GM12891 (cell line): ENCODE measurements at regions not wholly inside any gene's neighbourhood (a gene's known extent, or its start where the extent isn't known, plus 50 kb on each side); places are given as distances from the start of the nearest gene placed in this dataset.

ENCODE experiments used
- DNase-seq: peaks from one replicate; pipeline ENCODE4 v3.0.0; 2011; ENCODE audit warnings: low spot score; ENCODE audit not compliant: insufficient read length
- FAIRE-seq: peaks from 2 replicates; lab custom pipeline; 2011; peaks lifted over from hg19 to GRCh38; lab: Jason Lieb, UNC
- PAX5 ChIP-seq: IDR thresholded peaks from 2 replicates; pipeline ENCODE4 v1.6.1; 2011; ENCODE audit warnings: low read length, moderate library complexity, mild to moderate bottlenecking; ENCODE audit not compliant: insufficient read depth, severe bottlenecking
- POLR2A ChIP-seq: IDR thresholded peaks from 2 replicates; pipeline ENCODE4 v1.6.1; 2011; ENCODE audit warnings: low read depth, low read length, control low read depth
- POLR2AphosphoS5 ChIP-seq: IDR thresholded peaks from 2 replicates; pipeline ENCODE4 v1.6.1; 2011; ENCODE audit warnings: low read depth, low read length, control low read depth
- POU2F2 ChIP-seq: IDR thresholded peaks from 2 replicates; pipeline ENCODE4 v1.6.1; 2011; ENCODE audit warnings: low read depth, mild to moderate bottlenecking, control low read depth, low read length, moderate library complexity
- SPI1 ChIP-seq: IDR thresholded peaks from 2 replicates; pipeline ENCODE4 v1.6.1; 2011; ENCODE audit warnings: low read depth, low read length, control low read depth
- TAF1 ChIP-seq: IDR thresholded peaks from 2 replicates; pipeline ENCODE4 v1.6.1; 2011; ENCODE audit warnings: low read depth, low read length, control low read depth

DNA sequence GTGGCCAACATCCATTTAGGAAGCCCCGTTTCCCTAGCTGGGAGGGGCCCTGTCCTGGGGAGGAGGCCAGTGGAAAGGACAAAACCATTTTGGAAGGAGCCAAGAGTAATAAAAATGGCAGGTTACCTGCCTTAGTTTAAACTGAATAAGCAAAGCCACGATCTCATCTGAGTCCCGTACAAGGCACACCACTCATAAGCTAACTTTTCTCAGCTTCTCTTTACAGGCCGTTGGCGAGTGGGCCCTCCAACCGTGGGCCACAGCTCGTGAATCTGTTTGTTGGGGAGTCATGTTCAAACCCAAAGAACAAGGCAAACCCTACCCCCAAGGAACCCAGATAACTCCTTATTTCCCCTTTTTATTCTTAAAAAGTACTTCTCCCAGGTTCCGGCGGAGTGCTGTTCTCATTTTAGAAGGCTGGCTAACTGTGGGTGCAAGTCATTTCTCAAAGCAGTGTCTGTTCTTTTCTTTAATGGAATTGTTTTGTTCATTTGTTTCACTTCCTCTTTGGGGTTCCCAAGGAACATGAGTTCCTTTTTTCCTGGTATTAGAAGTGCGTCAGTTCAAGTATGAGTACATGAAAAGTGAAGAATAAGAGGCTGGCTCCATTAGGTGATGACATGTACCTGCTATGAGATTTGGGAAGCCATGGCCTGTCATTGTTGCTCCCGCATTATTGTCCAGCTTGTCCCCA lies 89.0 kb downstream of the PSMG1 start:
- TF ChIP-seq POLR2AphosphoS5, result no peak
- peak; percentile 88 for TF ChIP-seq SPI1
- no peak for DNase-seq

DNA sequence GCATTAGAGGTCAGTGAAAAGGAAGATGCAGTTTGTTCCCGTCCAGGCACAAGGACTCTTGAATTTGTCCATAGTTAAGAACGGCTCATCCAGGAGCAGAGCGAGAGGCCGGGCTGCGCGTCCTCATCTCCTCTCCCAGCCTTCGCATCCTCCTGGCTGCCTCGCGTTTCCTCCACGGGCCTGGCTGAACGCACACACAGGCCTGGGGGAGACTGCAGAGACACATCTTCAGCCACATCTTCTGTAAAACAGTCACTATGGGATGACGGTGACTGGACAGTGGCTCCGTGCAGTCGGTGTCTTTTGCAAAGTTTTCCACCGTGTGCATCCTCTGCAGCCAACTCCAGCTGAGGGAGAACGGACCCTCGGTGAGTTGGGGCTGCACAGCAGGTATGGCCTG lies 89.7 kb downstream of the PSMG1 start:
- FAIRE-seq (no peak), DNase-seq (no peak)
- TF ChIP-seq SPI1 (no peak), POLR2A (no peak), POLR2AphosphoS5 (no peak), PAX5 (no peak), POU2F2 (no peak), TAF1 (no peak)

More for the DNA sequence above, 89.0 kb downstream of the PSMG1 start:
- FAIRE-seq, result no peak

DNA sequence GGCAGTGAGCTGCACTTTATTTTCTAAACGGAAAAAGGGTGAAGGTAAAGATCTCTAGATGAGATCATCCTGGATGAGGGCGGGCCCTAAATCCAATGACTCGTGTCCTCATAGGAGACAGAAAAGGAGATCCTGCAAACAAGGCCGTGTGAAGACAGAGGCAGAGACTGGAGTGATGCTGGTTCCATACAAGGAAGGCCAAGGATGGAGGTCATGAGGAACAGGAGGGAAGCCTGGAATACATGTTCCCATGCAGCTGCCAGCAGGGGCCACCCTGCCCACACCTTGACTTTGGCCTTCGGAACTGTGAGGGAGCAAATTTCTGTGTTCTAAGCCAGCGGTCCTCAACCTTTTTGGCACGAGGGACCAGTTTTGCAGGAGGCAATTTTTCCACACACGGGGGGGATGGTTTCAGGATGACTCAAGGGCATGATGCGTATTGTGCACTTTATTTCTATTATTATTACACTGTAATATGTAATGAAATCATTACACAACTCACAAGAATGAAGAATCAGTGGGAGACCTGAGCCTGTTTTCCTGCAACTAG lies 94.3 kb downstream of the PSMG1 start:
- TF ChIP-seq PAX5 (no peak), TAF1 (no peak), POLR2AphosphoS5 (no peak), POLR2A (no peak), POU2F2 (no peak), SPI1 (no peak)
- no peak for FAIRE-seq
- no peak for DNase-seq

DNA sequence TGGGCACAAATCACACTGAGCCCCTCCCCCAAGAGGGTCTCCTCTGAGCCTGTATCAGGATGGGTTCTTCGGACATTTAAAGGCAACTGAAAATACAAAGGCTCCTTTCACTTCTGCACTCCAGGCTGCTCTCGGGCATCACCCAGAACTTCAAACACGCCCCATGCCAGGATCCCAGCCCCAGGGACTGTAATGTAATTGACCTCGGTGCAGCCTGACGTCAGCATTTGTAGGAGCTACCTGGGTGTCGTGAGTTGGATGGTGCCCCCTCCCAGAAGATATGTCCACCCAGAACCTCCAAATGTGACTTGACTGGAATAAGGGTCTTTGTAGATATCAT lies 95.2 kb downstream of the PSMG1 start:
- DNase-seq (no peak), FAIRE-seq (no peak)
- TF ChIP-seq SPI1, result no peak
- TF ChIP-seq POLR2AphosphoS5, result no peak
- TF ChIP-seq TAF1, result no peak
- no peak for TF ChIP-seq POLR2A
- no peak for TF ChIP-seq POU2F2
- TF ChIP-seq PAX5, result no peak

DNA sequence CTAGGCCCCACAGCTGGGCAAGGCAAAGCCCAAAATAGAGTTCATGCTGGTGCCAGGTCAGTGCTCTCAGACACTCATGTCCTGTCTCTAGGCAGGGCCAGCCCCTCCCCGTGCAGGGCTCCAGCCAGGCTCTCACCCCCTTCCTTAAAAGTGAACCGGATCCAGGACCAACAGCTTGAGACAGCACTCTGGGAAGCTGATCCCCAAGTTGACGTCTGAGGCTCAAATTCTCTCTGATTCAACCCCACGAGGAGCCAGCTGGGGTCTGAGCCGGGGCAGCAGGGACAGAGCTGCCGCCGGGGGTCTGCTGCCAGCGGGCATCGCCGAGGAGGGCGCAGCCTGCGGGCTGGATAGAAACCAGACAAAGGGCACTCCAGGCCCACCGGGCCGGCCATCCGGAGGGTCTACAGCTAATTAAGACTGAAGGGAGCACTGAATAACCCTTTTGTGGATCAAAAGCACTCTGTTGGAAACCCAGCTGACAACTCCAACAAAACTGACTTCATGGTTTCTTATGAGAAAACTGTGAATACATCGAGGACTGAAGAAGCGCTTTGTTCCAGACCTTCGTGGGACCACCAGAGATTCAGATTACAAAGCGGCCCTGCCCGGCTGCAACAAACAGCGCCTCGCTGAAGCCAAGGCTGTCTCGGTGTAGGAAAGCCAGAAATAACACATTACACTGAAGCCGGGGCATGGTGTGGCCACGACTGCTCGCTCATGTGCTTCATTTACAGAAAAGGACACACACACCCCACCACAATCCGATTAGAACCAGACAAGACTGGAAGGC lies 95.8 kb downstream of the PSMG1 start:
- no peak for FAIRE-seq
- DNase-seq, result no peak
- no peak for TF ChIP-seq TAF1
- TF ChIP-seq POLR2A, result no peak
- no peak for TF ChIP-seq POU2F2
- no peak for TF ChIP-seq POLR2AphosphoS5
- TF ChIP-seq PAX5, result no peak
- no peak for TF ChIP-seq SPI1

DNA sequence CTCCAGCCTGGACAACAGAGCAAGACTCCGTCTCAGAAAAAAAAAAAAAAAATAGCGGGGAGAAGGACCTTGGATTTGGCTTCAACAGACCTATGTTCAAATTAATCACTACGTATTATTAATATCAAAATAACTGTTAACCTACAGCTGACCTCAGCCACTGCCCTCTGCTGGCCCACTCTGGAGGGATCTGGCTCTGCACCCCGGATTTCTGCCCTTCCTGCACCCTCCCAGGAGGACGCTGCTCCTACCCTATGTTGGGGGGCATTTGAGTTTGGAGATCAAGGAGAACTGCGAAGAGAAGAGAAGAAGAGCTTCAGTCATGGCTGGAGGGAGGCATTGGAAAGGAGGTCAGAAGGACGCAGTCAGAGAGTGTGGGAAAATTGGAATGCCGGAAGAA lies 96.7 kb downstream of the PSMG1 start:
- TF ChIP-seq TAF1, result no peak
- TF ChIP-seq POLR2AphosphoS5, result no peak
- TF ChIP-seq POU2F2, result no peak
- TF ChIP-seq SPI1, result no peak
- no peak for TF ChIP-seq PAX5
- TF ChIP-seq POLR2A, result no peak
- FAIRE-seq, result no peak
- DNase-seq, result no peak

DNA sequence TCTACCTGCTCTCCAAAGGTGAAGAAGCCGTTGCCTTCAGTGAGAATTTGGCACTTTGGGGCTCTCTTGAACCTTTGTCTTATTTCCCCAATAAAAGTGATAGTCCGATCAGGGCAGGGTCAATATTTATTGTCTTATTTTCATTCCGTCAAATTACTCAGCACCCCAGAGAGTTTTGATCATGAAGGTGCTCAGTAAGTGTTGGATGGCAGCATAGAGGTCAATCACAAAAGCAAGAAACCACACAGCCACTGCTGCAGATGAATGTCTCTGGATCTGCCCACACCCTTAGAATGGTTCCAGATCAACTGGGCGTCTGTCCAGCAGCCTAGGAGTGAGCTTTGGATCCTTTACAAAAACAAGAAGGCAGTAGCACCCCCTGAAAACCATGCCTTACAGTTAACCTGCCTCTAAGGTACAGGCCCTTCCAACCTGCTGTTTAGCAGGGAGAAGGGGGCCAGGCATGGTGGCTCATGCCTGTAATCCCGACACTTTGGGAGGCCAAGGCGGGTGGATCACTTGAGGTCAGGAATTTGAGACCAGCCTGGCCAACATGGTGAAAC lies 97.3 kb downstream of the PSMG1 start:
- DNase-seq (no peak), FAIRE-seq (no peak)
- TF ChIP-seq POLR2AphosphoS5, result no peak
- TF ChIP-seq PAX5, result no peak
- no peak for TF ChIP-seq TAF1

DNA sequence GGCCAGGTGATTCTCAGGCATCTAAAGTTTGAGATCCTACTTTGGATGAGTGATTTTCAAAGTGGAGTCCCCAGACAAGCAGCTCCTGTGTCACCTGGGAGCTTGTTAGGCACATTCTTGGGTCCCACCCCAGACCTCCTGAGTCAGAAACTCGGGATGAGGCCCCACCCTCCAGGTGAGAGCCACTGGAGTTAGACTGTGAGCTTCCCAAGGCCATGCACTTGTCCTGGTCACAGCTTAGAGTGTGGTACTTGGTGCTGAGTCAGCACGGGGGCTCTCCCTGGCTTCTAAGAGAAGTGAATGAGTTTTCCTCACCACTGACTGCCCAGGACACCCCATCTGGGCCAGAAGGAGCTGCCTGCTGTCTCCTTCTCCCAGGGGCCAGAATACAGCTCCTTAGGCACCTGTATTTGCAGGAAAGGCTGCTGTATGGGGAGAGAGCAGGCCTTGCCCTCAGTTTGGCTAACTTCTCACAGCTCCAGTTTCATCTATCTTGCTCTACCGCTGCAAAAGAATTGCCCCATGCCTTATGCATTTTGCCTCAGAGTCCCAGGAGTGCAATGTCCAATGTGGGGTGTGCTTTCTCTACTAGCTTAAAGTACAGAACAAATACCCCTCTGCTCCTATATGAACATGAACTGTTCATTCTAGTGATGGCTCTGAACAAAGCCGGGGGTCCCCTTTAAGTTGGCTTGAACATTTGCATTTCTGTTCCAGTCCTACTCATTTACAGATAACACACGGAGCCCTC lies 98.1 kb downstream of the PSMG1 start:
- no peak for TF ChIP-seq PAX5
- no peak for TF ChIP-seq POLR2A
- TF ChIP-seq POU2F2, result no peak
- no peak for TF ChIP-seq SPI1
- no peak for TF ChIP-seq TAF1
- no peak for TF ChIP-seq POLR2AphosphoS5
- DNase-seq (no peak), FAIRE-seq (no peak)

DNA sequence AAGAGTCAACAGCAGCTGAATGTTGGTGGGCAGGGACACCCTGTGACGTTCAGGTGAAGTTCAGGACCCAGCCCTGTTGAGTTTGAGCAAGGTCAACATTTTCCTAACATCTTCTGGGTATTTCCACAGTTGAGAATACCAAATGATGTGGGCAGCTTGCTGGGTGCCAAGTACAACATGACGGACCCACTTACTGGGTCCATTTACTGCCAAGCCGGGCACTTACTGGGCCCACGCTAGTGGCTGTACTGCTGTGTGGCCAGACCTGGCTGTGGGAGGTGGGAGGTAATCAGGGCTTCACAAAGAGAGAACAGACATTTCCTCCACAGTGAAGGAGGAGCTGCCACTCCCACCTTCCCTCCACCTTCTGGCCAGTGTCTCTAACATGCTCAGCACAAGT lies 99.2 kb downstream of the PSMG1 start:
- DNase-seq, result no peak
- no peak for FAIRE-seq
- TF ChIP-seq TAF1, result no peak
- TF ChIP-seq POLR2AphosphoS5, result no peak
- TF ChIP-seq POU2F2, result no peak
- TF ChIP-seq POLR2A, result no peak
- TF ChIP-seq SPI1, result no peak
- no peak for TF ChIP-seq PAX5
